HepG2 (cell line): ENCODE measurements at regions not wholly inside any gene's neighbourhood (a gene's known extent, or its start where the extent isn't known, plus 50 kb on each side); places are given as distances from the start of the nearest gene placed in this dataset.

Experiments
- ATAC-seq: fragments of 200-7000 bp; cut with Tn5 transposase; 3 replicates; pipeline ENCODE4 v1.9.1; 2020; ENCODE audit warnings: mild to moderate bottlenecking, moderate library complexity
- BruUV-seq: library from RNA; stranded (reverse); fragments of 400-500 nt; replicated peaks from 2 replicates; lab custom pipeline; 2021; lab: Mats Ljungman, UMichigan
- CTCF ChIA-PET: fragments of 300-600 bp; formaldehyde crosslinking; extraction: SDS; loops from one replicate; lab custom pipeline; 2021; ENCODE audit warnings: low total read pairs, inconsistent platforms, low intra/inter-chr PET ratio; lab: Yijun Ruan, JAX
- POLR2A ChIA-PET: fragments of 350-600 bp; sonication (Branson Sonifier 250); formaldehyde crosslinking; loops from one replicate; lab custom pipeline; 2020; ENCODE audit warnings: antibody characterized with exemption, inconsistent platforms; lab: Yijun Ruan, JAX
- DNase-seq: peaks from one replicate; pipeline ENCODE4 v3.0.0-alpha.2; 2015; ENCODE audit warnings: low spot score
- FAIRE-seq: peaks from 3 replicates; lab custom pipeline; 2011; peaks lifted over from hg19 to GRCh38; lab: Jason Lieb, UNC
- H2AFZ ChIP-seq: one replicate; pipeline ENCODE4 v1.6.1; 2011; ENCODE audit warnings: low read length, inconsistent platforms
- H3K27ac ChIP-seq: fragments of 300-600 bp; 3 replicates; pipeline ENCODE4 v1.8.0; 2011; ENCODE audit warnings: mixed run types, mild to moderate bottlenecking, mixed read lengths, low read length, inconsistent platforms; ENCODE audit not compliant: insufficient read depth; ENCODE audit errors: extremely low read length
- H3K27me3 ChIP-seq, 2 experiments: fragments of 200-600 bp in 1 of 2; 2 replicates in 1 of 2; 3 replicates in 1 of 2; pipeline versions ENCODE4 v1.6.0 to v1.8.0; 2011; ENCODE audit warnings: low read length in 2 of 2, mild to moderate bottlenecking in 2 of 2, moderate library complexity in 2 of 2, inconsistent platforms in 1 of 2; ENCODE audit not compliant: insufficient read depth in 2 of 2, control insufficient read depth in 1 of 2
- H3K36me3 ChIP-seq, 2 experiments: fragments of 200-600 bp in 1 of 2; replicated peaks in 1 of 2; 2 replicates in 1 of 2; 3 replicates in 1 of 2; pipeline versions ENCODE4 v1.5.1 to v1.8.0; 2011; ENCODE audit warnings: low read length in 2 of 2, inconsistent platforms in 1 of 2; ENCODE audit not compliant: insufficient read depth in 2 of 2, control insufficient read depth in 1 of 2
- H3K4me1 ChIP-seq: 2 replicates; pipeline ENCODE4 v1.5.1; 2012; ENCODE audit warnings: low read length, inconsistent platforms; ENCODE audit not compliant: insufficient read depth
- H3K4me2 ChIP-seq: 2 replicates; pipeline ENCODE4 v1.6.0; 2011; ENCODE audit warnings: low read depth, low read length, inconsistent platforms
- H3K4me3 ChIP-seq, 3 experiments: fragments of 200-600 bp in 1 of 3; sonication (generic), shearing (Covaris generic) in 1 of 3; replicated peaks in 1 of 3; 2 replicates each; pipeline ENCODE4 v1.5.1; 2011 to 2016; ENCODE audit warnings: low read length in 3 of 3, inconsistent platforms in 2 of 3, low read depth in 2 of 3, mild to moderate bottlenecking in 2 of 3, control low read depth in 1 of 3, mixed read lengths in 1 of 3; ENCODE audit not compliant: insufficient read depth in 1 of 3
- H3K79me2 ChIP-seq: one replicate; pipeline ENCODE4 v1.6.1; 2011; ENCODE audit warnings: low read length, inconsistent platforms; ENCODE audit not compliant: insufficient read depth
- H3K9ac ChIP-seq: 2 replicates; pipeline ENCODE4 v1.6.0; 2011; ENCODE audit warnings: mild to moderate bottlenecking, low read depth, low read length, inconsistent platforms; ENCODE audit not compliant: insufficient read depth
- H3K9me3 ChIP-seq: 2 replicates; pipeline ENCODE4 v1.5.1; 2012; ENCODE audit warnings: mild to moderate bottlenecking, low read length
- H4K20me1 ChIP-seq: 2 replicates; pipeline ENCODE4 v1.6.0; 2011; ENCODE audit warnings: inconsistent platforms, mild to moderate bottlenecking, low read length, moderate library complexity; ENCODE audit not compliant: insufficient read depth
- DMAP1 ChIP-seq: IDR thresholded peaks from 2 replicates; pipeline ENCODE4 v1.6.1; 2016
- FIP1L1 ChIP-seq: fragments of 200-400 bp; formaldehyde crosslinking; IDR thresholded peaks from 2 replicates; pipeline ENCODE4 v1.6.1; 2018; ENCODE audit warnings: low read depth, mild to moderate bottlenecking, low read length, moderate library complexity, borderline replicate concordance; ENCODE audit not compliant: insufficient read depth
- GATAD1 ChIP-seq: IDR thresholded peaks from 2 replicates; pipeline ENCODE4 v1.6.1; 2016; ENCODE audit warnings: missing genetic modification reagents, missing compliant biosample characterization
- GTF2F1 ChIP-seq: fragments of 150-350 bp; IDR thresholded peaks from 2 replicates; pipeline ENCODE4 v1.6.1; 2014; ENCODE audit warnings: low read length
- HINFP ChIP-seq: sonication (generic); formaldehyde crosslinking; IDR thresholded peaks from 2 replicates; pipeline ENCODE4 v1.4.0; 2020; ENCODE audit warnings: low read depth, mild to moderate bottlenecking, missing genetic modification reagents
- REXO4 ChIP-seq: sonication (generic); formaldehyde crosslinking; IDR thresholded peaks from 2 replicates; pipeline ENCODE4 v1.8.0; 2022; ENCODE audit warnings: missing genetic modification reagents, mild to moderate bottlenecking, borderline replicate concordance
- SALL2 ChIP-seq: sonication (generic); formaldehyde crosslinking; IDR thresholded peaks from 2 replicates; pipeline ENCODE4 v1.8.1; 2023; ENCODE audit warnings: mild to moderate bottlenecking, missing genetic modification reagents, inconsistent platforms
- SP140L ChIP-seq: sonication (generic); formaldehyde crosslinking; IDR thresholded peaks from 2 replicates; pipeline ENCODE4 v1.4.0; 2020; ENCODE audit warnings: missing genetic modification reagents, borderline replicate concordance
- ZNF333 ChIP-seq: sonication (generic); formaldehyde crosslinking; IDR thresholded peaks from 2 replicates; pipeline ENCODE4 v1.4.0; 2020; ENCODE audit warnings: mild to moderate bottlenecking, missing genetic modification reagents, borderline replicate concordance
- ZNF33B ChIP-seq: sonication (generic); formaldehyde crosslinking; IDR thresholded peaks from 2 replicates; pipeline ENCODE4 v1.5.1; 2020; ENCODE audit warnings: mild to moderate bottlenecking, missing genetic modification reagents
- ZNF605 ChIP-seq: sonication (generic); formaldehyde crosslinking; IDR thresholded peaks from 2 replicates; pipeline ENCODE4 v1.8.0; 2022; ENCODE audit warnings: mild to moderate bottlenecking, missing genetic modification reagents
- ZNF615 ChIP-seq: sonication (generic); formaldehyde crosslinking; IDR thresholded peaks from 2 replicates; pipeline ENCODE4 v1.5.0; 2020; ENCODE audit warnings: mild to moderate bottlenecking, missing genetic modification reagents, borderline replicate concordance
- ZNF780A ChIP-seq: sonication (generic); formaldehyde crosslinking; IDR thresholded peaks from 2 replicates; pipeline ENCODE4 v1.8.0; 2022; ENCODE audit warnings: mild to moderate bottlenecking, missing genetic modification reagents, moderate library complexity
- ZNF891 ChIP-seq: sonication (generic); formaldehyde crosslinking; IDR thresholded peaks from 2 replicates; pipeline ENCODE4 v1.5.0; 2020; ENCODE audit warnings: mild to moderate bottlenecking, missing genetic modification reagents
- ZSCAN25 ChIP-seq: sonication (generic); formaldehyde crosslinking; IDR thresholded peaks from 2 replicates; pipeline ENCODE4 v1.8.0; 2022; ENCODE audit warnings: mild to moderate bottlenecking, missing genetic modification reagents
- WGBS: methylation state at CpG from one replicate; pipeline ENCODE4 v1.1.6; 2017; ENCODE audit warnings: low lambda C conversion rate; 5-methylcytosine and 5-hydroxymethylcytosine counted together
- in situ Hi-C: cut with HindIII; loops from 2 replicates; pipeline ENCODE4 v1.10.0; 2017; ENCODE audit warnings: low pct_unique_long_range_greater_than_20kb; ENCODE audit not compliant: extremely low pct_ligation_motif_present
- intact Hi-C: fragments of 100-400 bp; cut with micrococcal nuclease; formaldehyde crosslinking; loops from one replicate; pipeline ENCODE4 v1.10.0; 2022; ENCODE audit not compliant: unreplicated experiment
- TF ChIP-seq, protein P1 (sequence below): sonication (generic); formaldehyde crosslinking; IDR thresholded peaks from 2 replicates; pipeline ENCODE4 v1.4.0; 2020; ENCODE audit warnings: missing genetic modification reagents, mild to moderate bottlenecking, borderline replicate concordance

DNA sequence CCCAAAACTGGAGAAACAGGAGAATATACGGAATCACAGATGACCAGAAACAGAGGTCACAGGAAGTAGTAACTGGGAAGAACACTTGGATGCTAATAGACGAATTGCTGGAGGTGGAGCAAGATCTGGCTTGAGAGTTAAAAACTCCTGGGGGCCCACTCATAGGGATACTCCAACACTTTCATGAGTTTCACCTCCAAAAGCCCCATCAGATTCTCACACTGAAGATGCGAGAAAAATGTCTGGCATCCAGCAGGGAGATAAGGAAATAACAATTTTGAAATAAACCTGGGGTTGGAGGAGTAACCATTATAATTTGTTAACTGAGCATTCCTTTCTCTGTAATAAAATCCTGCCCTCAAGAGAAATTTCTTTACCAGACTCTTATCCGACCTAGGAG lies 154.0 kb downstream of the ANXA2 start:
- H3K9ac ChIP-seq: no peak overlapping the region
- no peak for TF ChIP-seq ZNF780A
- TF ChIP-seq, all 625 proteins: peak for 0
- ATAC-seq (no peak), FAIRE-seq (no peak), DNase-seq (no peak)
- Histone ChIP-seq H3K4me3 (no peak overlapping the region), H4K20me1 (no peaks in the 10 kb centered on the region), H2AFZ (no peak overlapping the region), H3K9me3 (no peaks in the 10 kb centered on the region), H3K79me2 (no peaks in the 10 kb centered on the region), H3K4me2 (no peak overlapping the region), H3K27ac (no peak overlapping the region), H3K4me1 (no peaks in the 10 kb centered on the region), H3K36me3 (no peaks in the 10 kb centered on the region), H3K27me3 (no peaks in the 10 kb centered on the region)
- CTCF ChIA-PET: no interaction called here
- in situ Hi-C loops: no loop called here
- no TSS peak for BruUV-seq
- WGBS: 2% methylated on average over 4 of the region's 4 CpGs
- intact Hi-C loops: no loop called here
- POLR2A ChIA-PET: no interaction called here

DNA sequence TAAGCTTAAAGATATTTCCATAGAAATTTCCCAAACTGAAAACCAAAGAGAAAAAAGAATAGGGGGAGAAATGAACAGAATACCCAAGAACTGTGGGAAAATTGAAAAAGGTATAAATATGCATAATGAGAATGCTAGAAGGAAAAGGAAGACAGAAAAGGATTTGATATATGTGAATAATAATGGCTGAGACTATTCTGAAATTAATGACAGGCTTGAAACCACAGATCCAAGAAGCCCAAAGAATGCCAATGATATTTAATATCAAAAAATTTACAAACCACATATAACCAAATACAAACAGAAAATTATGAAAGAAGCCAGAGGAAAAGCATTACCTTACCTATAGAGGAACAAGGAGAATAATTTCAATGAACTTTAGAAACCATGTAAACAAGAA lies 153.0 kb downstream of the ANXA2 start:
- H3K79me2 ChIP-seq: no peaks in the 10 kb centered on the region
- no peak overlapping the region for H3K4me3 ChIP-seq
- no peaks in the 10 kb centered on the region for H4K20me1 ChIP-seq
- no peaks in the 10 kb centered on the region for H3K27me3 ChIP-seq
- ChIA-PET CTCF (no interaction called here), POLR2A (no interaction called here)
- H3K4me1 ChIP-seq: no peaks in the 10 kb centered on the region
- in situ Hi-C loops: no loop called here
- no peak for ATAC-seq
- no peaks in the 10 kb centered on the region for H3K36me3 ChIP-seq
- H3K9me3 ChIP-seq: no peaks in the 10 kb centered on the region
- no peak overlapping the region for H3K9ac ChIP-seq
- no peak for DNase-seq
- H3K27ac ChIP-seq: no peak overlapping the region
- no peak overlapping the region for H2AFZ ChIP-seq
- no TSS peak for BruUV-seq
- intact Hi-C loops: no loop called here
- H3K4me2 ChIP-seq: no peak overlapping the region
- no peak for FAIRE-seq
- TF ChIP-seq ZNF891 (CRISPR knock-in tag): no peak
- TF ChIP-seq SALL2: no peak
- TF ChIP-seq ZNF615 (CRISPR knock-in tag): no peak
- TF ChIP-seq GTF2F1: no peak
- TF ChIP-seq, protein P1, sequence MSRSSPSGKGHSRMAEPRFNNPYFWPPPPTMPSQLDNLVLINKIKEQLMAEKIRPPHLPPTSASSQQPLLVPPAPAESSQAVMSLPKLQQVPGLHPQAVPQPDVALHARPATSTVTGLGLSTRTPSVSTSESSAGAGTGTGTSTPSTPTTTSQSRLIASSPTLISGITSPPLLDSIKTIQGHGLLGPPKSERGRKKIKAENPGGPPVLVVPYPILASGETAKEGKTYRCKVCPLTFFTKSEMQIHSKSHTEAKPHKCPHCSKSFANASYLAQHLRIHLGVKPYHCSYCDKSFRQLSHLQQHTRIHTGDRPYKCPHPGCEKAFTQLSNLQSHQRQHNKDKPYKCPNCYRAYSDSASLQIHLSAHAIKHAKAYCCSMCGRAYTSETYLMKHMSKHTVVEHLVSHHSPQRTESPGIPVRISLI (CRISPR knock-in tag): no peak
- no peak for TF ChIP-seq DMAP1 (CRISPR knock-in tag)
- TF ChIP-seq REXO4 (CRISPR knock-in tag): no peak
- TF ChIP-seq GATAD1 (CRISPR knock-in tag): no peak
- no peak for TF ChIP-seq ZNF780A
- no peak for TF ChIP-seq ZNF333
- no peak for TF ChIP-seq SP140L (CRISPR knock-in tag)
- no peak for TF ChIP-seq ZSCAN25 (CRISPR knock-in tag)
- no peak for TF ChIP-seq ZNF33B (CRISPR knock-in tag)
- TF ChIP-seq ZNF605 (CRISPR knock-in tag): no peak
- no peak for TF ChIP-seq FIP1L1
- no peak for TF ChIP-seq HINFP (CRISPR knock-in tag)
